Erythroblast (primary cell): ENCODE measurements at regions not wholly inside any gene's neighbourhood (a gene's known extent, or its start where the extent isn't known, plus 50 kb on each side); places are given as distances from the start of the nearest gene placed in this dataset.
"Not testable (repeated sequence)": the region's sequence is repeated elsewhere in the genome, so short reads cannot be mapped to it uniquely, and the experiment has no call there.

Experiments
- GATA1 ChIP-seq: IDR thresholded peaks from 2 replicates; pipeline ENCODE4 v1.6.1; 2011; ENCODE audit warnings: low read depth, mild to moderate bottlenecking, control low read depth, low read length, moderate library complexity
- POLR2A ChIP-seq: IDR thresholded peaks from 2 replicates; pipeline ENCODE4 v1.6.1; 2011; ENCODE audit warnings: mild to moderate bottlenecking, low read length

- TF ChIP-seq POLR2A, GATA1: not testable (repeated sequence)
These were observed 218.9 kb upstream of the FRG2C start for GRCh38 chr3:75445234-75445633.
